Tibial nerve (tissue), 4 donors: ENCODE measurements at regions not wholly inside any gene's neighbourhood (a gene's known extent, or its start where the extent isn't known, plus 50 kb on each side); places are given as distances from the start of the nearest gene placed in this dataset.

Source experiments
- DNase-seq, 2 donors: peaks; one replicate each; pipeline ENCODE4 v3.0.0-alpha.2; 2019; ENCODE audit warnings: low spot score in 2 of 2
- H3K27ac ChIP-seq, 4 donors: fragments of 200-600 bp; sonication (generic) in 3 of 4; one replicate each; pipeline ENCODE4 v1.5.1; 2017 to 2019; ENCODE audit warnings: mild to moderate bottlenecking in 1 of 4
- H3K27me3 ChIP-seq, 2 donors: fragments of 200-600 bp; sonication (generic) in 1 of 2; one replicate each; pipeline versions ENCODE4 v1.5.1 to v1.6.0; 2017 to 2019
- H3K36me3 ChIP-seq, 3 donors: fragments of 200-600 bp; sonication (generic); one replicate each; pipeline ENCODE4 v1.5.1; 2018 to 2019
- H3K4me1 ChIP-seq, 4 donors: fragments of 200-600 bp; sonication (generic) in 3 of 4; one replicate each; pipeline ENCODE4 v1.5.1; 2017 to 2019
- H3K4me3 ChIP-seq, 4 donors: fragments of 200-600 bp; sonication (generic) in 3 of 4; one replicate each; pipeline ENCODE4 v1.5.1; 2017 to 2019; ENCODE audit warnings: mild to moderate bottlenecking in 1 of 4, moderate library complexity in 1 of 4
- H3K9me3 ChIP-seq, 4 donors: fragments of 200-600 bp; sonication (generic) in 3 of 4; one replicate each; pipeline ENCODE4 v1.5.1; 2017 to 2019
- EP300 ChIP-seq, 2 donors: sonication (generic); formaldehyde crosslinking; IDR thresholded peaks; one replicate each; pipeline ENCODE4 v1.6.1; 2017; ENCODE audit warnings: antibody characterized with exemption in 2 of 2, mild to moderate bottlenecking in 1 of 2
- POLR2A ChIP-seq, 2 donors: fragments of 450-650 bp; IDR thresholded peaks; one replicate each; pipeline ENCODE4 v1.6.1; 2017; ENCODE audit warnings: antibody characterized with exemption in 2 of 2, mild to moderate bottlenecking in 2 of 2, moderate library complexity in 2 of 2
- WGBS, 2 donors: methylation state at CpG; one replicate each; pipeline ENCODE4 v1.1.5; 2018; 5-methylcytosine and 5-hydroxymethylcytosine counted together
- TF ChIP-seq, protein P1 (sequence below), 5 experiments: fragments of 200-600 bp in 3 of 5; fragments of 450-650 bp in 2 of 5; sonication (generic) in 3 of 5; IDR thresholded peaks; one replicate each; pipeline ENCODE4 v1.5.1; 2016 to 2019; ENCODE audit warnings: antibody characterized with exemption in 5 of 5, mild to moderate bottlenecking in 3 of 5, moderate library complexity in 2 of 5

DNA sequence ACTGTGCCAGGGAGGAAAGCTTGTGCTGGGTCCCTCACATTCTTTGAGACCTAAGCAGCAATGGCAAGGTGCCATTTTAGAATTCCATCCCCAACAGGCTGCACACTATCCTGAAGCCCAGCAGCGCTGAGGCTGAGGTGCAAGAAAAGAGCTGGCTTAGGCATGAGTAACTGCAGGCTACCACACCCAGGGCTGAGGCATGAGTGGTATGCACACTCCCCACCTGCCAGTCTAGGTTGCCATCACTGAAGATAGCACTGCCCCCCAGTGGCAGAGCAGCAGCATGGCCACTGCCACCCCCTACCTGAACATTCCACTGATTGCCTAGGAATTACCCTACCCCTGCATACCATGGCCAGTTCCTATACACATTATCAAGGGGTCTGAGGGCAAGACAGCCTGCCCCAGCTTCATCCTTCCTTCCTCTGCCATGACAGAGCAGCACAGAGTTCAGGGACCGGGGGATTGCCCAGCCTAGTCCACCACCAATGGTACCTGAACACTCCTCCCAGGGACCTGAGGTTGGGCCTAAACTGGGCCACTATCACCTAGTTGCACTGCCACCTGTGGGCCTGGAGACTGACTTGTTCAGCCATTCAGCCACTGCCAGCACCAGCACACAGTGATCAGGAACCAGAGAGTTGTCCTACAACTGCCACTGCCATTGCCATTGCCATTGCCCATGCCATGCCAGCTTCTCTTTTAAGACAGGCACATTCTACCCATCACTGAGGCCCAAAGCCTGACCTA is 129.8 kb downstream of the SATB1 start:
- DNase-seq = no peak
- no peak for TF ChIP-seq POLR2A (IDR thresholded peaks at IDR 0.05)
- TF ChIP-seq, protein P1, sequence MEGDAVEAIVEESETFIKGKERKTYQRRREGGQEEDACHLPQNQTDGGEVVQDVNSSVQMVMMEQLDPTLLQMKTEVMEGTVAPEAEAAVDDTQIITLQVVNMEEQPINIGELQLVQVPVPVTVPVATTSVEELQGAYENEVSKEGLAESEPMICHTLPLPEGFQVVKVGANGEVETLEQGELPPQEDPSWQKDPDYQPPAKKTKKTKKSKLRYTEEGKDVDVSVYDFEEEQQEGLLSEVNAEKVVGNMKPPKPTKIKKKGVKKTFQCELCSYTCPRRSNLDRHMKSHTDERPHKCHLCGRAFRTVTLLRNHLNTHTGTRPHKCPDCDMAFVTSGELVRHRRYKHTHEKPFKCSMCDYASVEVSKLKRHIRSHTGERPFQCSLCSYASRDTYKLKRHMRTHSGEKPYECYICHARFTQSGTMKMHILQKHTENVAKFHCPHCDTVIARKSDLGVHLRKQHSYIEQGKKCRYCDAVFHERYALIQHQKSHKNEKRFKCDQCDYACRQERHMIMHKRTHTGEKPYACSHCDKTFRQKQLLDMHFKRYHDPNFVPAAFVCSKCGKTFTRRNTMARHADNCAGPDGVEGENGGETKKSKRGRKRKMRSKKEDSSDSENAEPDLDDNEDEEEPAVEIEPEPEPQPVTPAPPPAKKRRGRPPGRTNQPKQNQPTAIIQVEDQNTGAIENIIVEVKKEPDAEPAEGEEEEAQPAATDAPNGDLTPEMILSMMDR (IDR thresholded peaks at IDR 0.05) = peak in 1 of 5 experiments; percentile 11
- 30 to 59% methylated on average over 1 to 2 of the region's 2 CpGs for WGBS, 2 donors

DNA sequence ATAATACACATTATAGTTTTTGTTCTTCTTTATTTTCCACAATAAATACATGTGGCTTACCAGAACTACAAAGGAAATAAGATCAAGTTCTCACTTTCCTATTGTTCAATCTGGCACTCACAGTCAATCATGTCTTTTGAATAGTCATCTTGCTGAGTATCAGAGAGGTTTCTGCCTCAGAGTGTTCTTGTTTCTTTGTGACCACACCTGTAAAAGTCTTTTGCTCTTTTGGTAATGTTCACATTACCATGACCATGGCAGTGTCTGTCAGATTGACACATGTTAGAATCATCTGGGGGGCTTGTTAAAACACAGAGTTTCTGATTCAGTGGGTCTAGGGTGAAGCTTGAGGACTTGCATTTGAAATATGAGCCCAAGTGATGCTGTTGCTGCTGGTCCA is 135.0 kb downstream of the SATB1 start:
- no peak overlapping the region for H3K27ac ChIP-seq
- H3K36me3 ChIP-seq = no peaks in the 10 kb centered on the region
- no peaks in the 10 kb centered on the region for H3K4me1 ChIP-seq
- H3K9me3 ChIP-seq = peaks cover 0 to 4% (median 2%) of the 10 kb centered on the region in 4 donors
- TF ChIP-seq EP300 (IDR thresholded peaks at IDR 0.05) (no peak), POLR2A (IDR thresholded peaks at IDR 0.05) (no peak)
- TF ChIP-seq, protein P1 (IDR thresholded peaks at IDR 0.05) = no peak
- no peaks in the 10 kb centered on the region for H3K27me3 ChIP-seq
- H3K4me3 ChIP-seq = no peak overlapping the region
- DNase-seq = no peak

More for the DNA sequence above, 129.8 kb downstream of the SATB1 start:
- Histone ChIP-seq H3K27ac (no peak overlapping the region), H3K36me3 (no peaks in the 10 kb centered on the region), H3K4me1 (no peaks in the 10 kb centered on the region), H3K9me3 (peaks cover 0 to 28% (median 6%) of the 10 kb centered on the region in 4 donors), H3K4me3 (no peak overlapping the region), H3K27me3 (no peaks in the 10 kb centered on the region)

GRCh38 chr3:18288243-18288642 is 136.9 kb downstream of the SATB1 start:
- Histone ChIP-seq H3K4me1 (no peaks in the 10 kb centered on the region), H3K9me3 (peaks cover 0 to 2% (median 0%) of the 10 kb centered on the region in 4 donors), H3K36me3 (no peaks in the 10 kb centered on the region), H3K27ac (no peak overlapping the region), H3K27me3 (no peaks in the 10 kb centered on the region), H3K4me3 (no peak overlapping the region)
- no peak for TF ChIP-seq EP300 (IDR thresholded peaks at IDR 0.05)
- TF ChIP-seq, protein P1 (IDR thresholded peaks at IDR 0.05) = no peak
- DNase-seq = no peak
- 60 to 63% methylated on average over 3 of the region's 3 CpGs for WGBS, 2 donors

GRCh38 chr3:18284716-18285115 is 140.4 kb downstream of the SATB1 start:
- Histone ChIP-seq H3K36me3 (no peaks in the 10 kb centered on the region), H3K4me1 (no peaks in the 10 kb centered on the region), H3K27me3 (no peaks in the 10 kb centered on the region), H3K9me3 (no peaks in the 10 kb centered on the region), H3K27ac (no peak overlapping the region), H3K4me3 (no peak overlapping the region)
- DNase-seq = no peak
- WGBS, 2 donors = 90 to 94% methylated on average over 2 of the region's 2 CpGs
- TF ChIP-seq, protein P1 (IDR thresholded peaks at IDR 0.05) = no peak
- no peak for TF ChIP-seq POLR2A (IDR thresholded peaks at IDR 0.05)
- no peak for TF ChIP-seq EP300 (IDR thresholded peaks at IDR 0.05)

GRCh38 chr3:18283680-18284079 is 141.5 kb downstream of the SATB1 start:
- no peak for DNase-seq
- Histone ChIP-seq H3K9me3 (no peaks in the 10 kb centered on the region), H3K4me3 (no peak overlapping the region), H3K4me1 (no peaks in the 10 kb centered on the region), H3K27ac (no peak overlapping the region), H3K36me3 (no peaks in the 10 kb centered on the region), H3K27me3 (no peaks in the 10 kb centered on the region)
- WGBS, 2 donors = 39 to 45% methylated on average over 2 of the region's 2 CpGs
- no peak for TF ChIP-seq POLR2A (IDR thresholded peaks at IDR 0.05)
- no peak for TF ChIP-seq EP300 (IDR thresholded peaks at IDR 0.05)
- TF ChIP-seq, protein P1 (IDR thresholded peaks at IDR 0.05) = no peak
